ENCODE measurements at regions not wholly inside any gene's neighbourhood (a gene's known extent, or its start where the extent isn't known, plus 50 kb on each side); places are given as distances from the start of the nearest gene placed in this dataset.
"Not testable (repeated sequence)": the region's sequence is repeated elsewhere in the genome, so short reads cannot be mapped to it uniquely, and the experiment has no call there.

- H3K27me3 Mint-ChIP-seq, result no peaks in the 10 kb centered on the region
- no peak overlapping the region for H3K27ac Mint-ChIP-seq
- H3K9me3 Mint-ChIP-seq, result peaks cover 3% of the 10 kb centered on the region
- H3K4me1 Mint-ChIP-seq (ENCODE audit: low read depth), result no peaks in the 10 kb centered on the region
- H3K36me3 Mint-ChIP-seq (ENCODE audit: low read depth), result no peaks in the 10 kb centered on the region
- no peak overlapping the region for H3K4me3 Mint-ChIP-seq
Measured at GRCh38 chr10:37479469-37479868, 354.1 kb downstream of the ANKRD30A start.

- no peak overlapping the region for H3K4me3 Mint-ChIP-seq
- H3K9me3 Mint-ChIP-seq, result peaks cover 3% of the 10 kb centered on the region
- H3K4me1 Mint-ChIP-seq (ENCODE audit: low read depth), result no peaks in the 10 kb centered on the region
- no peaks in the 10 kb centered on the region for H3K27me3 Mint-ChIP-seq
- H3K27ac Mint-ChIP-seq, result no peak overlapping the region
- no peaks in the 10 kb centered on the region for H3K36me3 Mint-ChIP-seq (ENCODE audit: low read depth)
Measured at GRCh38 chr10:37478381-37478780, 353.0 kb downstream of the ANKRD30A start.

DNA sequence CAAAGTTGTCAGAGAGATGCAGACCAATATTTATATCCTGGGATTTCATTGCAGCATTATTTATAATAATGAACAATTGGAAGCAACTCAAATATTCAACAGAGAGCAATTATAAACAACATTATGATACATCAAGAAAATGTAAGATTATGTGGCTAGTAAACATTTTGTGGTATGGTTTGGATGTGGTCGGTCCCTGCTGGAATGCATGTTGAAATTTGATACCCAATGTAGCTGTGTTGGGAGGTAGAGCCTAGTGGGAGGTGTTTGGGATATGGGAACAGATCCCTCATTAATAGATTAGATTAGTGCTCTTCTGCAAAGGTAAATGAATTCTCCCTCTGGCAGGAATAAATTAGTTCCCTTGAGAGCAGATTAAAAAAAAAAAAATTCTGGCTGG, 350.9 kb downstream of the ANKRD30A start:
- no peaks in the 10 kb centered on the region for H3K27me3 Mint-ChIP-seq
- no peak overlapping the region for H3K27ac Mint-ChIP-seq
- peaks cover 3% of the 10 kb centered on the region for H3K9me3 Mint-ChIP-seq
- H3K4me3 Mint-ChIP-seq, result no peak overlapping the region
- no peaks in the 10 kb centered on the region for H3K4me1 Mint-ChIP-seq (ENCODE audit: low read depth)
- no peaks in the 10 kb centered on the region for H3K36me3 Mint-ChIP-seq (ENCODE audit: low read depth)

- no peak overlapping the region for H3K4me3 Mint-ChIP-seq
- H3K27me3 Mint-ChIP-seq, result no peaks in the 10 kb centered on the region
- H3K9me3 Mint-ChIP-seq, result peaks cover 11% of the 10 kb centered on the region
- peaks cover 4% of the 10 kb centered on the region for H3K36me3 Mint-ChIP-seq (ENCODE audit: low read depth)
- H3K4me1 Mint-ChIP-seq (ENCODE audit: low read depth), result no peaks in the 10 kb centered on the region
- H3K27ac Mint-ChIP-seq, result no peak overlapping the region
Measured at GRCh38 chr10:37474645-37475044, 349.2 kb downstream of the ANKRD30A start.

- peaks cover 4% of the 10 kb centered on the region for H3K36me3 Mint-ChIP-seq (ENCODE audit: low read depth)
- H3K9me3 Mint-ChIP-seq, result peaks cover 11% of the 10 kb centered on the region
- H3K4me3 Mint-ChIP-seq, result no peak overlapping the region
- H3K4me1 Mint-ChIP-seq (ENCODE audit: low read depth), result no peaks in the 10 kb centered on the region
- H3K27ac Mint-ChIP-seq, result no peak overlapping the region
- H3K27me3 Mint-ChIP-seq, result no peaks in the 10 kb centered on the region
Measured at GRCh38 chr10:37473906-37474305, 348.5 kb downstream of the ANKRD30A start.

DNA sequence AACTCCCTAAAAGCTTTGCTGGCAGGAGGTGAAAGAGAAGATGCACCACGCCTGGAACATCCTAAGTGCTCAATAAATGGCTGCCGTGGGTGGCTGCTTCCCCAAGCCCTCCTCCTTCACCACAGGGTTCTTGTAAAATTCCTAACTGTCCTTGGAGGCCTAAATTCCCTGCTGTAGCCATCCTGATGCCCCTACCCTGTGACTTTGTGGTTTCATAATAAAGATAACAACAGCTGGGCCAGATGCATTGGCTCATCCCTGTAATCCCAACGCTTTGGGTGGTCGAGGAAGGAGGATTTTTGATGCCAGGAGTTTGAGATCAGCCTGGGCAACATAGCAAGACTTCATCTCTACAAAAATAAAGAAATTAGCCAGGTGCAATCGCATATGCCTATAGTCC, 341.8 kb downstream of the ANKRD30A start:
- H3K4me3 Mint-ChIP-seq, result no peak overlapping the region
- no peak overlapping the region for H3K27ac Mint-ChIP-seq
- peaks cover 4% of the 10 kb centered on the region for H3K36me3 Mint-ChIP-seq (ENCODE audit: low read depth)
- H3K9me3 Mint-ChIP-seq, result peaks cover 11% of the 10 kb centered on the region
- H3K27me3 Mint-ChIP-seq, result no peaks in the 10 kb centered on the region
- H3K4me1 Mint-ChIP-seq (ENCODE audit: low read depth), result no peaks in the 10 kb centered on the region

GRCh38 chr10:37456456-37456855, 331.1 kb downstream of the ANKRD30A start:
- peaks cover 10% of the 10 kb centered on the region for H3K9me3 Mint-ChIP-seq
- no peak overlapping the region for H3K4me3 Mint-ChIP-seq
- no peaks in the 10 kb centered on the region for H3K4me1 Mint-ChIP-seq (ENCODE audit: low read depth)
- no peaks in the 10 kb centered on the region for H3K36me3 Mint-ChIP-seq (ENCODE audit: low read depth)
- no peak overlapping the region for H3K27ac Mint-ChIP-seq
- no peaks in the 10 kb centered on the region for H3K27me3 Mint-ChIP-seq

- peaks cover 13% of the 10 kb centered on the region for H3K9me3 Mint-ChIP-seq
- no peaks in the 10 kb centered on the region for H3K4me1 Mint-ChIP-seq (ENCODE audit: low read depth)
- no peak overlapping the region for H3K27ac Mint-ChIP-seq
- H3K4me3 Mint-ChIP-seq, result no peak overlapping the region
- no peaks in the 10 kb centered on the region for H3K36me3 Mint-ChIP-seq (ENCODE audit: low read depth)
- H3K27me3 Mint-ChIP-seq, result no peaks in the 10 kb centered on the region
Measured at GRCh38 chr10:37448161-37448560, 322.8 kb downstream of the ANKRD30A start.

DNA sequence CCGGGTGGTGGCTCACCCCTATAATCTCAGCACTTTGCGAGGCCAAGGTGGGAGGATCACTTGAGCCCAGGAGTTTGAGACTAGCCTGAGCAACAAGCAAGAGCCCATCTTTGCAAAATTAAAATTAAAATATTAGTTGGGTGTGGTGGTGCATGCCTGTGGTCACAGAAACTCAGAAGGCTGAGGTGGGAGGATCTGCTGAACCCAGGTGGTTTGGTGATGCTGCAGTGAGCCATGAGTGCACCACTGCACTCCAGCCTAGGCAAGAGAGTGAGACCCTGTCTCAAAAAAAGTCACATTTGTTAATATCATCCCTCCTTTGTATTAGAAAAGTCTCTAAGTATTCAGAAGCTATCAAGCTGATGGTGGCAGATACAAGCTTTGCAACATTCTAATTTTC, 317.5 kb downstream of the ANKRD30A start:
- peaks cover 19% of the 10 kb centered on the region for H3K9me3 Mint-ChIP-seq
- no peaks in the 10 kb centered on the region for H3K27me3 Mint-ChIP-seq
- H3K27ac Mint-ChIP-seq, result no peak overlapping the region
- H3K4me3 Mint-ChIP-seq, result no peak overlapping the region
- no peaks in the 10 kb centered on the region for H3K36me3 Mint-ChIP-seq (ENCODE audit: low read depth)
- H3K4me1 Mint-ChIP-seq (ENCODE audit: low read depth), result no peaks in the 10 kb centered on the region

DNA sequence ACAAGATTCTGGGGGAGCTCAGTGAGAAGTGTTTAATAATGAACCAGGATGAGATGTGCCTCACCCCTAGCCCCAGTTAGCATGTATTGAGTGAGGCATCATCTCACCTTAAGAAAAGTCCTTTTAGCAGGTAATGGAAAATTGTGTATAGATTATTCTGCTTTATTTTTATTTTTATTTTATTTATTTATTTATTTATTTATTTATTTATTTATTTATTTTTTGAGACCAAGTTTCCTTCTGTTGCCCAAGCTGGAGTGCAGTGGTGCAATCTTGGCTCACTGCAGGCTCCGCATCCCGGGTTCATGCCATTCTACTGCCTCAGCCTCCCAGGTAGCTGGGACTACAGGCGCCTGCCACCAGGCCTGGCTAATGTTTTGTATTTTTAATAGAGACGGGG, 315.8 kb downstream of the ANKRD30A start:
- not testable (repeated sequence) for H3K27me3 Mint-ChIP-seq; H3K36me3 Mint-ChIP-seq (ENCODE audit: low read depth); H3K4me3 Mint-ChIP-seq; H3K27ac Mint-ChIP-seq; H3K4me1 Mint-ChIP-seq (ENCODE audit: low read depth)
- H3K9me3 Mint-ChIP-seq, result peaks cover 15% of the 10 kb centered on the region

DNA sequence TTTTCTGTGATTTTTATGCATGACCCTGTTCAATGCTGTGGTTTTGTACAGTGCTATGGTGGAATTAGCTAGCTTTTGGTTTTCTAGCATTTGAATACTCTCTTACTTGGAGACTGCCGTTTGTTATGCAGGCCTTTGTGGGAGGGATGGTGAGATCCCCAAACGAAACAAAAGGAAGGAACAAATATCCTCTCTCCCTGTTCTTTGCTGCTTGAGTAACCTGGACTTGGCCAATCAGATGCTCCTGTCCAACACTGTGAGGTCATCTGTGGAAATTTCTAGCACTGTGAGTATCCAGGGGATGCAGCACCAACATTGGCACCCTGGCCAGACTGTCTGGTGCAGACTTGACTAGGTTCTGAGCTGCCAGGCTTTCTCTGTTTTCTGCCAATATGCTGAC, 314.4 kb downstream of the ANKRD30A start:
- Mint-ChIP-seq H3K4me3 (no peak overlapping the region), H3K36me3 (ENCODE audit: low read depth) (no peaks in the 10 kb centered on the region), H3K27me3 (no peaks in the 10 kb centered on the region), H3K9me3 (peaks cover 12% of the 10 kb centered on the region), H3K27ac (no peak overlapping the region), H3K4me1 (ENCODE audit: low read depth) (no peaks in the 10 kb centered on the region)

GRCh38 chr10:37436357-37436756, 311.0 kb downstream of the ANKRD30A start:
- Mint-ChIP-seq H3K9me3 (peaks cover 7% of the 10 kb centered on the region), H3K27ac (no peak overlapping the region), H3K4me3 (no peak overlapping the region), H3K27me3 (no peaks in the 10 kb centered on the region), H3K4me1 (ENCODE audit: low read depth) (no peaks in the 10 kb centered on the region), H3K36me3 (ENCODE audit: low read depth) (no peaks in the 10 kb centered on the region)

GRCh38 chr10:37434091-37434490, 308.7 kb downstream of the ANKRD30A start:
- H3K27ac Mint-ChIP-seq, result no peak overlapping the region
- H3K27me3 Mint-ChIP-seq, result no peaks in the 10 kb centered on the region
- H3K9me3 Mint-ChIP-seq, result peaks cover 11% of the 10 kb centered on the region
- no peak overlapping the region for H3K4me3 Mint-ChIP-seq
- no peaks in the 10 kb centered on the region for H3K36me3 Mint-ChIP-seq (ENCODE audit: low read depth)
- no peaks in the 10 kb centered on the region for H3K4me1 Mint-ChIP-seq (ENCODE audit: low read depth)
